B cell (primary cell): ENCODE measurements at regions not wholly inside any gene's neighbourhood (a gene's known extent, or its start where the extent isn't known, plus 50 kb on each side); places are given as distances from the start of the nearest gene placed in this dataset.

Experiments
- ATAC-seq: fragments of 200-7000 bp; cut with Tn5 transposase; one replicate; pipeline ENCODE4 v1.10.0; 2021; ENCODE audit warnings: low read depth, mild to moderate bottlenecking, moderate number of reproducible peaks, moderate library complexity
- CTCF ChIA-PET: fragments of 350-600 bp; sonication (Branson Sonifier 250); formaldehyde crosslinking; loops from one replicate; lab custom pipeline; 2021; ENCODE audit warnings: antibody characterized with exemption, inconsistent platforms; lab: Charles Lee
- POLR2A ChIA-PET: fragments of 350-600 bp; sonication (Branson Sonifier 250); formaldehyde crosslinking; loops from one replicate; lab custom pipeline; 2021; ENCODE audit warnings: antibody characterized with exemption; lab: Charles Lee
- DNase-seq: peaks from one replicate; pipeline ENCODE4 v3.0.0; 2013
- H2AFZ ChIP-seq: 2 replicates; pipeline ENCODE4 v1.6.1; 2012; ENCODE audit warnings: mild to moderate bottlenecking, low read depth, low read length; ENCODE audit not compliant: insufficient read depth, poor library complexity, severe bottlenecking
- H3K27ac ChIP-seq, 2 donors: 1 replicate in 1 of 2; 2 replicates in 1 of 2; pipeline ENCODE4 v1.5.1; 2012 to 2013; ENCODE audit warnings: low read length in 2 of 2, mild to moderate bottlenecking in 2 of 2, moderate library complexity in 1 of 2
- H3K27me3 ChIP-seq, 4 experiments: fragments of 200-600 bp in 1 of 4; sonication (generic) in 1 of 4; replicated peaks in 1 of 4; 1 replicate in 2 of 4; 2 replicates in 2 of 4; pipeline versions ENCODE4 v1.6.1 to v1.7.0; 2013 to 2016; ENCODE audit warnings: low read length in 3 of 4, mild to moderate bottlenecking in 2 of 4, mixed read lengths in 1 of 4, moderate library complexity in 1 of 4; ENCODE audit not compliant: insufficient read depth in 4 of 4, control insufficient read depth in 3 of 4; ENCODE audit errors: control extremely low read depth in 1 of 4
- H3K36me3 ChIP-seq, 2 experiments: replicated peaks in 1 of 2; 1 replicate in 1 of 2; 2 replicates in 1 of 2; pipeline versions ENCODE4 v1.6.1 to v1.7.1; 2013; ENCODE audit warnings: low read length in 1 of 2; ENCODE audit not compliant: insufficient read depth in 2 of 2, control insufficient read depth in 1 of 2; ENCODE audit errors: control extremely low read depth in 1 of 2, extremely low read depth in 1 of 2
- H3K4me1 ChIP-seq, 2 donors: fragments of 200-600 bp in 1 of 2; sonication (generic) in 1 of 2; 1 replicate in 1 of 2; 2 replicates in 1 of 2; pipeline versions ENCODE4 v1.5.1 to v1.6.1; 2013 to 2017; ENCODE audit warnings: low read length in 2 of 2; ENCODE audit not compliant: control insufficient read depth in 2 of 2, insufficient read depth in 2 of 2
- H3K4me2 ChIP-seq: replicated peaks from 2 replicates; pipeline ENCODE3; 2012; ENCODE audit warnings: mild to moderate bottlenecking, low read depth, low read length; ENCODE audit not compliant: poor library complexity, severe bottlenecking
- H3K4me3 ChIP-seq, 5 experiments: fragments of 200-600 bp in 1 of 5; sonication (generic) in 1 of 5; 1 replicate in 3 of 5; 2 replicates in 2 of 5; pipeline versions ENCODE4 v1.5.1 to v1.7.0; 2011 to 2016; ENCODE audit warnings: low read length in 4 of 5, mild to moderate bottlenecking in 4 of 5, low read depth in 2 of 5, control low read depth in 1 of 5, moderate library complexity in 1 of 5; ENCODE audit not compliant: insufficient read depth in 1 of 5; ENCODE audit errors: control extremely low read depth in 1 of 5, extremely low read depth in 1 of 5
- H3K79me2 ChIP-seq: fragments of 200-600 bp; sonication (generic); one replicate; pipeline ENCODE4 v1.6.0; 2016; ENCODE audit warnings: low read length; ENCODE audit not compliant: control insufficient read depth, insufficient read depth
- H3K9ac ChIP-seq: fragments of 200-600 bp; sonication (generic); 2 replicates; pipeline ENCODE4 v1.6.1; 2017; ENCODE audit warnings: mild to moderate bottlenecking, low read length, moderate library complexity
- H3K9me3 ChIP-seq, 3 donors: one replicate each; pipeline versions ENCODE4 v1.6.1 to v1.7.1; 2013; ENCODE audit warnings: low read length in 2 of 3; ENCODE audit not compliant: control insufficient read depth in 2 of 3, insufficient read depth in 1 of 3; ENCODE audit errors: control extremely low read depth in 1 of 3
- H4K20me1 ChIP-seq: 2 replicates; pipeline ENCODE4 v1.6.0; 2012; ENCODE audit warnings: mild to moderate bottlenecking, low read length; ENCODE audit not compliant: insufficient read depth, control insufficient read depth, poor library complexity, severe bottlenecking
- H3K27ac Mint-ChIP-seq: one replicate; pipeline ENCODE4 v1.8.0; 2021; ENCODE audit warnings: mixed read lengths
- H3K27me3 Mint-ChIP-seq: one replicate; pipeline ENCODE4 v1.8.0; 2021; ENCODE audit warnings: mixed read lengths
- H3K4me1 Mint-ChIP-seq: one replicate; pipeline ENCODE4 v1.8.0; 2021; ENCODE audit warnings: mixed read lengths
- H3K4me3 Mint-ChIP-seq: one replicate; pipeline ENCODE4 v1.8.0; 2021; ENCODE audit warnings: mixed read lengths
- H3K9me3 Mint-ChIP-seq: one replicate; pipeline ENCODE4 v1.8.0; 2022; ENCODE audit warnings: mixed read lengths; ENCODE audit not compliant: insufficient read depth
- EZH2 ChIP-seq: IDR thresholded peaks from 2 replicates; pipeline ENCODE4 v1.6.1; 2012; ENCODE audit warnings: borderline replicate concordance, low read depth, mild to moderate bottlenecking, moderate library complexity, low read length; ENCODE audit not compliant: insufficient read depth, poor library complexity, severe bottlenecking
- WGBS: methylation state at CpG from one replicate; pipeline ENCODE4 v1.1.5; 2013; ENCODE audit warnings: missing lambda C conversion rate; ENCODE audit not compliant: insufficient coverage; 5-methylcytosine and 5-hydroxymethylcytosine counted together
- intact Hi-C: fragments of 100-400 bp; cut with micrococcal nuclease; formaldehyde crosslinking; loops from one replicate; pipeline ENCODE4 v1.10.0; 2022
- TF ChIP-seq, protein P1 (sequence below): fragments of 200-600 bp; IDR thresholded peaks from one replicate; pipeline ENCODE4 v1.8.0; 2022; ENCODE audit warnings: antibody characterized with exemption, mild to moderate bottlenecking

DNA sequence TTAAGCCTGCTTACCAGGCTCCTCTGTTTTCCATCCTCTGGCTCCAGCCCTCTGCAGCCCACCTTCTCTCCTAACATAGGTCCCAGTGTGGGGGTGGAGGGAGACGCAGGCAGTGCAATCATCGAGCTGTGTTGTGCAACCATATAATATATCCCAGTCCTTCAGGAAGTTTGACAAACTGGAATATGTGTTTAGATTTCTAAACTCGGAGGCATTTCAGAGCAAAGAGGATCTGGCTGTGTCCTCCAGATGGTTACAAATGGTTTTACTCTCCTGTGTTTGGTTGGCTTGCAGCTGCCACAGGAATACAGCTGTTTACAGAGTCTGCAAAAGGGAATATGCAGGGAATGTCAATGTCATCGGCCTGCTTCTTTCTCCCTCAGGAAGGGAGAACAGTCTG lies 195.3 kb upstream of the LNX1 start:
- WGBS = 94% methylated on average over 2 of the region's 4 CpGs
- peaks cover 28% of the 10 kb centered on the region for H3K27me3 Mint-ChIP-seq
- Histone ChIP-seq H4K20me1 (no peaks in the 10 kb centered on the region), H3K4me2 (no peak overlapping the region), H3K4me1 (no peaks in the 10 kb centered on the region), H3K4me3 (no peak overlapping the region), H3K9ac (no peak overlapping the region), H3K36me3 (no peaks in the 10 kb centered on the region), H2AFZ (no peak overlapping the region), H3K79me2 (no peaks in the 10 kb centered on the region), H3K27ac (no peak overlapping the region), H3K27me3 (peaks cover 0 to 3% (median 0%) of the 10 kb centered on the region in 4 experiments), H3K9me3 (peaks cover 0 to 3% (median 0%) of the 10 kb centered on the region in 3 donors)
- DNase-seq = no peak
- CTCF ChIA-PET = no interaction called here
- TF ChIP-seq EZH2 = no peak
- TF ChIP-seq, protein P1, sequence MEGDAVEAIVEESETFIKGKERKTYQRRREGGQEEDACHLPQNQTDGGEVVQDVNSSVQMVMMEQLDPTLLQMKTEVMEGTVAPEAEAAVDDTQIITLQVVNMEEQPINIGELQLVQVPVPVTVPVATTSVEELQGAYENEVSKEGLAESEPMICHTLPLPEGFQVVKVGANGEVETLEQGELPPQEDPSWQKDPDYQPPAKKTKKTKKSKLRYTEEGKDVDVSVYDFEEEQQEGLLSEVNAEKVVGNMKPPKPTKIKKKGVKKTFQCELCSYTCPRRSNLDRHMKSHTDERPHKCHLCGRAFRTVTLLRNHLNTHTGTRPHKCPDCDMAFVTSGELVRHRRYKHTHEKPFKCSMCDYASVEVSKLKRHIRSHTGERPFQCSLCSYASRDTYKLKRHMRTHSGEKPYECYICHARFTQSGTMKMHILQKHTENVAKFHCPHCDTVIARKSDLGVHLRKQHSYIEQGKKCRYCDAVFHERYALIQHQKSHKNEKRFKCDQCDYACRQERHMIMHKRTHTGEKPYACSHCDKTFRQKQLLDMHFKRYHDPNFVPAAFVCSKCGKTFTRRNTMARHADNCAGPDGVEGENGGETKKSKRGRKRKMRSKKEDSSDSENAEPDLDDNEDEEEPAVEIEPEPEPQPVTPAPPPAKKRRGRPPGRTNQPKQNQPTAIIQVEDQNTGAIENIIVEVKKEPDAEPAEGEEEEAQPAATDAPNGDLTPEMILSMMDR = no peak
- no peaks in the 10 kb centered on the region for H3K9me3 Mint-ChIP-seq
- intact Hi-C loops = no loop called here
- H3K27ac Mint-ChIP-seq = no peak overlapping the region
- H3K4me1 Mint-ChIP-seq = no peaks in the 10 kb centered on the region
- no peak overlapping the region for H3K4me3 Mint-ChIP-seq
- POLR2A ChIA-PET = no interaction called here
- ATAC-seq = no peak

DNA sequence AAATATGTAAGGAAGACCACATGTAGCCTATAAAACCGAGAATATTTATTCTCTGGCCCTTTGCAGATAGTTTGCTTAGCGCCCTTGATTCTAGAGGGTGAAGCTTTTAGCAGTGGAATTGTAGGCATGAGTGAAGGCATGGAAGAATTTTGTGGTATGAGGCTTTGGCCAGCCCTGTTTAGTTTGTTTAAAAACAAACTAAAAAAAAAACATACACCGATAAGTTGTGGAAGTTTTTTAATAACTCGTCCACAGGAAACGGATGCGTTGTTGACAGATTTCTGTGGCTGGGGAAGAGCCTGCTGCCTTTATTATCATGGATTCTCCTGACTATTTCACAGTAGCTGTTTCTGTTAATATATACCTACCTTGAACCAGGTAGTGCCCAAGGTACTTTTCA lies 194.7 kb upstream of the LNX1 start:
- H3K4me1 ChIP-seq = no peaks in the 10 kb centered on the region
- no peaks in the 10 kb centered on the region for H3K79me2 ChIP-seq
- no peak overlapping the region for H3K27ac Mint-ChIP-seq
- ChIA-PET CTCF (no interaction called here), POLR2A (no interaction called here)
- no peak overlapping the region for H2AFZ ChIP-seq
- H3K9ac ChIP-seq = no peak overlapping the region
- no peak overlapping the region for H3K27ac ChIP-seq
- intact Hi-C loops = no loop called here
- peaks cover 28% of the 10 kb centered on the region for H3K27me3 Mint-ChIP-seq
- no peaks in the 10 kb centered on the region for H3K4me1 Mint-ChIP-seq
- peaks cover 0 to 3% (median 0%) of the 10 kb centered on the region in 3 donors for H3K9me3 ChIP-seq
- H4K20me1 ChIP-seq = no peaks in the 10 kb centered on the region
- TF ChIP-seq, protein P1 = no peak
- no peak for TF ChIP-seq EZH2
- DNase-seq = no peak
- H3K36me3 ChIP-seq = no peaks in the 10 kb centered on the region
- H3K4me2 ChIP-seq = no peak overlapping the region
- no peak overlapping the region for H3K4me3 Mint-ChIP-seq
- no peaks in the 10 kb centered on the region for H3K9me3 Mint-ChIP-seq
- peaks cover 0 to 3% (median 0%) of the 10 kb centered on the region in 4 experiments for H3K27me3 ChIP-seq
- H3K4me3 ChIP-seq = no peak overlapping the region
- no peak for ATAC-seq
- WGBS = 100% methylated on average over 1 of the region's 6 CpGs
